ENCODE measurements at regions not wholly inside any gene's neighbourhood (a gene's known extent, or its start where the extent isn't known, plus 50 kb on each side); places are given as distances from the start of the nearest gene placed in this dataset.

DNA sequence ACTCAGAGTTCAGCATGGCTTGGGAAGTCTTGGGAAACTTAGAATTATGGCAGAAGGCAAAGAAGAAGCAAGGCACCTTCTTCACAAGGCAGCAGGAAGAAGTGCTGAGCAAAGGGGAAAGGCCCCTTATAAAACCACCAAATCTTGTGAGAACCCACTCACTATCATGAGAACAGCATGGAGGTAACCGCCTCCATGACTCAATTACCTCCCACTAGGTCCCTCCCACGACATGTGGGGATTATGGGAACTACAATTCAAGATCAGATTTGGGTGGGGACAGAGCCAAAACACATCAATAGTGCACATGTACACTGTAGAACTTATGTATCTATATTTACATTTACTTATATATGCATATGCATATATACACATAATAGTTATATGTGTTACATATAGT is 565.3 kb upstream of the NR2F2 start:
- TF ChIP-seq, protein P1, sequence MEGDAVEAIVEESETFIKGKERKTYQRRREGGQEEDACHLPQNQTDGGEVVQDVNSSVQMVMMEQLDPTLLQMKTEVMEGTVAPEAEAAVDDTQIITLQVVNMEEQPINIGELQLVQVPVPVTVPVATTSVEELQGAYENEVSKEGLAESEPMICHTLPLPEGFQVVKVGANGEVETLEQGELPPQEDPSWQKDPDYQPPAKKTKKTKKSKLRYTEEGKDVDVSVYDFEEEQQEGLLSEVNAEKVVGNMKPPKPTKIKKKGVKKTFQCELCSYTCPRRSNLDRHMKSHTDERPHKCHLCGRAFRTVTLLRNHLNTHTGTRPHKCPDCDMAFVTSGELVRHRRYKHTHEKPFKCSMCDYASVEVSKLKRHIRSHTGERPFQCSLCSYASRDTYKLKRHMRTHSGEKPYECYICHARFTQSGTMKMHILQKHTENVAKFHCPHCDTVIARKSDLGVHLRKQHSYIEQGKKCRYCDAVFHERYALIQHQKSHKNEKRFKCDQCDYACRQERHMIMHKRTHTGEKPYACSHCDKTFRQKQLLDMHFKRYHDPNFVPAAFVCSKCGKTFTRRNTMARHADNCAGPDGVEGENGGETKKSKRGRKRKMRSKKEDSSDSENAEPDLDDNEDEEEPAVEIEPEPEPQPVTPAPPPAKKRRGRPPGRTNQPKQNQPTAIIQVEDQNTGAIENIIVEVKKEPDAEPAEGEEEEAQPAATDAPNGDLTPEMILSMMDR (IDR thresholded peaks at IDR 0.05; ENCODE audit: borderline replicate concordance, extremely low read depth, low read length, poor library complexity, severe bottlenecking): no peak
- TF ChIP-seq EZH2 (IDR thresholded peaks at IDR 0.05; ENCODE audit: borderline replicate concordance, low read depth, low read length, severe bottlenecking): no peak
